ENCODE measurements at regions not wholly inside any gene's neighbourhood (a gene's known extent, or its start where the extent isn't known, plus 50 kb on each side); places are given as distances from the start of the nearest gene placed in this dataset.
"Not testable (repeated sequence)": the region's sequence is repeated elsewhere in the genome, so short reads cannot be mapped to it uniquely, and the experiment has no call there.

DNA sequence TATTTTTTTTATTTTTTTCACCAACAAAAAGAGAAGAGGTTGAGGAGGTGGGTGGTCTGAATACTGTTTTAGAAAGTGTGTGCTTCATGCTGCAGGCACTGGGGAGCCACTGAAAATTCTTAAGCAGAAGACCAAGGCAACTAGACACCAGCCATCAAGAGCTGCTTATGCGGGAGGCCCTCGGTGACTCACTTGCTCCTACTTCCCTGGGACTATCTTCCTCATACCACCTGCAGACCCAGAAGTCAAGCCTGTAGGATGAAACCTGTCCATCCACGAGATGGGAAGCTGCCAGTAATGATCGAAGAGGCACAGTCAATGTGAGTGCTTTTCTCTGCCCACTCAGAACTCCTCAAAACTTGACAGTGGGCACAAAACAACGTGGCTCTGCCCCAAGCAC lies 125.8 kb upstream of the SLC44A1 start:
- Histone ChIP-seq H3K27me3 (replicated peaks in 1 of 7) (no peaks in the 10 kb centered on the region), H3K4me3 (no peak overlapping the region), H3K27ac (no peak overlapping the region), H3K4me1 (peaks cover 8 to 31% (median 22%) of the 10 kb centered on the region in 6 donors), H3K9me3 (no peaks in the 10 kb centered on the region), H3K36me3 (no peaks in the 10 kb centered on the region)
- TF ChIP-seq, protein P1, sequence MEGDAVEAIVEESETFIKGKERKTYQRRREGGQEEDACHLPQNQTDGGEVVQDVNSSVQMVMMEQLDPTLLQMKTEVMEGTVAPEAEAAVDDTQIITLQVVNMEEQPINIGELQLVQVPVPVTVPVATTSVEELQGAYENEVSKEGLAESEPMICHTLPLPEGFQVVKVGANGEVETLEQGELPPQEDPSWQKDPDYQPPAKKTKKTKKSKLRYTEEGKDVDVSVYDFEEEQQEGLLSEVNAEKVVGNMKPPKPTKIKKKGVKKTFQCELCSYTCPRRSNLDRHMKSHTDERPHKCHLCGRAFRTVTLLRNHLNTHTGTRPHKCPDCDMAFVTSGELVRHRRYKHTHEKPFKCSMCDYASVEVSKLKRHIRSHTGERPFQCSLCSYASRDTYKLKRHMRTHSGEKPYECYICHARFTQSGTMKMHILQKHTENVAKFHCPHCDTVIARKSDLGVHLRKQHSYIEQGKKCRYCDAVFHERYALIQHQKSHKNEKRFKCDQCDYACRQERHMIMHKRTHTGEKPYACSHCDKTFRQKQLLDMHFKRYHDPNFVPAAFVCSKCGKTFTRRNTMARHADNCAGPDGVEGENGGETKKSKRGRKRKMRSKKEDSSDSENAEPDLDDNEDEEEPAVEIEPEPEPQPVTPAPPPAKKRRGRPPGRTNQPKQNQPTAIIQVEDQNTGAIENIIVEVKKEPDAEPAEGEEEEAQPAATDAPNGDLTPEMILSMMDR (IDR thresholded peaks at IDR 0.05 in 8 of 11, conservative IDR thresholded peaks at IDR 0.05 in 3 of 11), result no peak
- no peak for TF ChIP-seq POLR2AphosphoS5 (IDR thresholded peaks at IDR 0.05)
- no peak for TF ChIP-seq POLR2A (IDR thresholded peaks at IDR 0.05)
- WGBS, 5 donors, result 74 to 94% (median 85%) methylated on average over 5 of the region's 5 CpGs
- DNase-seq, result no peak
- intact Hi-C loops (cut with DNase I; ENCODE audit: low total_unique reads), result no loop called here

DNA sequence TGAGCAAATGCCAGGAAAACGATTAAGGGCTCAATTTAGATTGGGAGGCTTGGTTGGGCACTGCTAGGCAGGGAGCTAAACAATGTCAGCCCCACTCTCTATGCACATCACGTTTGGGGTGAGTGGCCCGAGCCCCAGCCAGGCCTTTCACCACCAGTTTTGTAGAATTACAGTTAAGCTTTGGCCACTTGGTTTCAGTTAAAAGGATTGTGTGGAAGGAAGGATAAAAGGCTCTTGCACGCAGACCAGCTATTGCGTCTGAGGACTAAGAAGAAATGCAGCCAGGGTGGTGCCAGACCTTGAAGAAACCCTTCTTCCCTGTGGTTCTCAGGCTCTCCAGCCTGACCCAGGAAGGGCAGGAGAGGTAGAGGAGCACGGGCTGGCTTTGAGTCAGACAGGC lies 125.3 kb upstream of the SLC44A1 start:
- H3K4me1 ChIP-seq, result peaks cover 8 to 25% (median 20%) of the 10 kb centered on the region in 6 donors

DNA sequence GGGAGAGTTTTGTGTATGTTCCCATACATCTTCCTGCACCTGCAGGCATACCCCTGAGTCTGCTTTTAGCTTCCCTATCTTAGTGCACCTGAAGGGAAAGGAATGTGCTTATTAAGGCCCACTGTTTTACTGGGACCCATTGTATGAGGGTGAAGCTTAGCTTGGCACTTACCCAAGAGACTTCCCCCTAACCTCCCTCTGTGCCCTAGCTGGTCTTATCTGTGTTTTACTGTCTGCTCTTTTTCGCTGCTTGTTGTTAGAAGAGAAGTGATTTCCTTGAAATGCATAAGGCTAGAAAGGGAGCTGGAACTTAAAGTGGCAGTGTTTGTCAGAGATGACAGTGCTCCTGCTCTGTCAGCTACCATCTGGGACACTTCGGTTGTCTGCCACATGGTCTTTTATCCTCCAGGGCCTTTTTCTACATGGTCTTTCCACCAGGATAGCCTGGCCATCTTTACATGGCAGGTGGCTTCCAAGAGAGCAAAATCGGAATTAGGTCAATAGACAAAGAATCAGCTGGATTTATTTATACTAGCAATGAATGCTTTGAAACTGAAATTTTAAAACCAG lies 122.5 kb upstream of the SLC44A1 start:
- H3K27me3 ChIP-seq (replicated peaks in 1 of 7), result no peaks in the 10 kb centered on the region
- no peaks in the 10 kb centered on the region for H3K36me3 ChIP-seq
- TF ChIP-seq, protein P1 (IDR thresholded peaks at IDR 0.05 in 8 of 11, conservative IDR thresholded peaks at IDR 0.05 in 3 of 11), result no peak
- no peak for TF ChIP-seq POLR2AphosphoS5 (IDR thresholded peaks at IDR 0.05)
- TF ChIP-seq POLR2A (IDR thresholded peaks at IDR 0.05), result no peak
- no peaks in the 10 kb centered on the region for H3K9me3 ChIP-seq
- no peak overlapping the region for H3K27ac ChIP-seq
- peaks cover 0 to 12% (median 2%) of the 10 kb centered on the region in 6 donors for H3K4me1 ChIP-seq
- DNase-seq, result no peak
- H3K4me3 ChIP-seq, result no peak overlapping the region
- 72 to 78% (median 73%) methylated on average over 3 of the region's 3 CpGs for WGBS, 5 donors
- intact Hi-C loops (cut with DNase I; ENCODE audit: low total_unique reads), result no loop called here

More for the DNA sequence above, 125.3 kb upstream of the SLC44A1 start:
- intact Hi-C loops (cut with DNase I; ENCODE audit: low total_unique reads), result no loop called here
- 69 to 94% (median 84%) methylated on average over 6 of the region's 6 CpGs for WGBS, 5 donors
- DNase-seq, result no peak
- H3K9me3 ChIP-seq, result no peaks in the 10 kb centered on the region
- no peak overlapping the region for H3K27ac ChIP-seq
- H3K4me3 ChIP-seq, result no peak overlapping the region
- no peaks in the 10 kb centered on the region for H3K36me3 ChIP-seq
- TF ChIP-seq POLR2AphosphoS5 (IDR thresholded peaks at IDR 0.05) (no peak), POLR2A (IDR thresholded peaks at IDR 0.05) (no peak)
- TF ChIP-seq, protein P1 (IDR thresholded peaks at IDR 0.05 in 8 of 11, conservative IDR thresholded peaks at IDR 0.05 in 3 of 11), result no peak
- no peaks in the 10 kb centered on the region for H3K27me3 ChIP-seq (replicated peaks in 1 of 7)

DNA sequence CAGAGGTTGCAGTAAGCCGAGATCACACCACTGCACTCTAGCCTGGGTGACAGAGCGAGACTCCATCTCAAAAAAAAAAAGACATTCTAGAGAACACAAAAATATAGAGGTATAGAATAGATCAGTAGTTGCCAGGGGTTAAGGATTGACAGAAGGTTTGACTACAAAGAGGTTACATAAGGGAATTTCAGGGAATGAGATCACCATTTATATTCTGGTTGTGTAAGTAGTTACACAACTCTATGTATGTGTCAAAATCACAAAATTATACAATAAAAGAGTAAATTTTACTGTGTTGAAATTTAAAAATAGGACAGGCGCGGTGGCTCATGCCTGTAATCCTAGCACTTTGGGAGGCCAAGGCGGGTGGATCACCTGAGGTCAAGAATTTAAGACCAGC lies 119.9 kb upstream of the SLC44A1 start:
- DNase-seq; intact Hi-C loops (cut with DNase I; ENCODE audit: low total_unique reads); H3K9me3 ChIP-seq; H3K4me3 ChIP-seq; H3K36me3 ChIP-seq; H3K27me3 ChIP-seq (replicated peaks in 1 of 7): not testable (repeated sequence)
- peak overlapping the region in 1 of 8 donors; percentile 19 for H3K27ac ChIP-seq
- peaks cover 3 to 39% (median 24%) of the 10 kb centered on the region in 6 donors for H3K4me1 ChIP-seq
- WGBS, 5 donors, result 73 to 91% (median 84%) methylated on average over 5 of the region's 5 CpGs

DNA sequence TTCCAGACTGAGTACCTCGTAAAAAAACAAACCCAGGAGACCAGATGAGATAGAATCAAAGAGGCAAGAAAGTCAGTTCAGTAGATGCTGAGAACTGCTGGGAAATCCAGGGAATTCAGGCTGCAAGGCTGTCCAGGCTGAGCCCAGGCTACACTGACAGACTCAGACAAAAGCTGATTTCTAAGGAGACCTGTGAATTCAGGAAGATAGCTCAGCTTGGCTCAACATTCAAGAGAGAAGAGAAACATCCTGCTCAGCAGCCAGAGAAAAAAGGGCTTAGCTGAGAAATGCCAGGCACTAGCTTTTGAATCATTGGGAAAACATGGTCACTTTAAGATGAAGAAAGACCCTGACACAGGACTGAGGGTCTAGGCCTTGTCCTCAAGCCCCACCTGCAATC lies 118.2 kb upstream of the SLC44A1 start:
- WGBS, 5 donors, result 86 to 97% (median 89%) methylated on average over 1 of the region's 1 CpG
- Histone ChIP-seq H3K4me3 (no peak overlapping the region), H3K9me3 (no peaks in the 10 kb centered on the region), H3K27ac (no peak overlapping the region), H3K4me1 (peaks cover 3 to 39% (median 24%) of the 10 kb centered on the region in 6 donors), H3K27me3 (replicated peaks in 1 of 7) (no peaks in the 10 kb centered on the region), H3K36me3 (no peaks in the 10 kb centered on the region)
- no peak for DNase-seq
- intact Hi-C loops (cut with DNase I; ENCODE audit: low total_unique reads), result no loop called here
- TF ChIP-seq, protein P1 (IDR thresholded peaks at IDR 0.05 in 8 of 11, conservative IDR thresholded peaks at IDR 0.05 in 3 of 11), result no peak
- TF ChIP-seq POLR2AphosphoS5 (IDR thresholded peaks at IDR 0.05) (no peak), POLR2A (IDR thresholded peaks at IDR 0.05) (no peak)
